ENCODE measurements at regions not wholly inside any gene's neighbourhood (a gene's known extent, or its start where the extent isn't known, plus 50 kb on each side); places are given as distances from the start of the nearest gene placed in this dataset.
"Not testable (repeated sequence)": the region's sequence is repeated elsewhere in the genome, so short reads cannot be mapped to it uniquely, and the experiment has no call there.

DNA sequence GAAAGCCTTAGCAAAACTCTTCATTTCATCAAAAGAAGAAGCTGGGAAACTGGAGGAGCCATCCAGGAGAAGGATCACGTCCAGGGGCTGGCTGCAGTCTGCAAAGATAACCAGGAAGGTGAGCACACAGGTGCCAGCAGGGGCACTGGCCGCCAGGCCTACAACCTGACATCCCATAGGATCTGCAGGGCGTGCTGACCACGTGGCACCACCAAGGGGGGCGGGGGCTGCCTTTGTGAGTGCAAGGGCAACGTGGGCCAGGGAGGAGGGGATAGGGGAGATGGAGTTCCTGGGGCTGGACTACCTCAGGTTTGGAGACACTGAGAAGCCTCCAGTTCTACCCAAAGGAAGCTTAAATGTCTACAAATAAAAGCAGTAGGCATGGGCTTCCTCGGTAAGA, 102.7 kb upstream of the CCT8L2 start:
- no peaks in the 10 kb centered on the region for H4K20me1 ChIP-seq
- no peak overlapping the region for H3K4me2 ChIP-seq
- H3K9me3 ChIP-seq: no peaks in the 10 kb centered on the region

DNA sequence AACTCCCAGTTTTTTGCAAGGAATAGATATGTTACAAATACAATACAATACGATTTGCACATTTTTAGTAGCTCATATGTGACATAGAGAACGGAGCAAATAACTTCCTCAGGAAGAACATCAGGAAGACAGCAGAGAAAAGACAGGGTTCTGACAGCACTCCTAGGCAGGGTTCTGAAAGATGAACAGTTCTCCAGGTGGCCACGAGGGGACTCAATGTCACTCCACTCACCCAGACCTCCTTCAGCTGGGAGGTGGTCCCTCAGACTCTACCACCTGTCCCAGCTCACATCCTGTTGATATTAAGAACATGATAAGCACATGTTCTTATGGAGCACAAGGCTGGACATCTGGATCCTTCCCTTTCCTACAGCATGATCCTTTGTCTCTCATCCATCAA, 101.1 kb upstream of the CCT8L2 start:
- not testable (repeated sequence) for H3K9me3 ChIP-seq, H3K4me1 ChIP-seq, H3K36me3 ChIP-seq, H3K4me2 ChIP-seq, H3K27ac ChIP-seq, H3K9ac ChIP-seq, H3K4me3 ChIP-seq, H3K27me3 ChIP-seq, H4K20me1 ChIP-seq

More for the DNA sequence above, 102.7 kb upstream of the CCT8L2 start:
- no peaks in the 10 kb centered on the region for H3K27me3 ChIP-seq
- H3K9ac ChIP-seq: no peak overlapping the region
- peaks cover 22% of the 10 kb centered on the region for H3K4me1 ChIP-seq
- no peak for TF ChIP-seq Cebpa-rat (IDR thresholded peaks at IDR 0.05)
- H3K36me3 ChIP-seq: no peaks in the 10 kb centered on the region
- H3K4me3 ChIP-seq: no peak overlapping the region
- no peak overlapping the region for H3K27ac ChIP-seq

DNA sequence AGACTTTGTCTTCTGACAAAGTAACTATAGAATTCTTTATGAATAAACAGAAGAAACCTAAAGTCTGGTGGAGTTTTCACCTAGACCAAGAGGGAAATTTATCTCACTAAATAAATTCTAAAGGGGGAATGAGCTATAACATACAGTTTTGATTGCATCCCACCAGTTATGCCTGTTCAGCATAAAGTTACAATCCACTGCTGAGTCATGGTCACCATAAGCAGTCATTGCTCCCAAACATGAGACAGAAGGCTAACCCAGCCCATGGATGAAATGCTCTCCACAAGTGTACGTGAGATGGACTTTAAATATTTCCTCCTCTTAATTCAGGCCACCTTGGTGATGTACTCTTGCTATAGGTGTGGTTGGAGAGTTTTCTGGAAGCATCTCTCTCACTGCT, 96.7 kb upstream of the CCT8L2 start:
- not testable (repeated sequence) for H3K4me3 ChIP-seq, H4K20me1 ChIP-seq, H3K9me3 ChIP-seq, H3K27ac ChIP-seq, H3K4me1 ChIP-seq, H3K36me3 ChIP-seq, H3K9ac ChIP-seq, H3K27me3 ChIP-seq, H3K4me2 ChIP-seq

DNA sequence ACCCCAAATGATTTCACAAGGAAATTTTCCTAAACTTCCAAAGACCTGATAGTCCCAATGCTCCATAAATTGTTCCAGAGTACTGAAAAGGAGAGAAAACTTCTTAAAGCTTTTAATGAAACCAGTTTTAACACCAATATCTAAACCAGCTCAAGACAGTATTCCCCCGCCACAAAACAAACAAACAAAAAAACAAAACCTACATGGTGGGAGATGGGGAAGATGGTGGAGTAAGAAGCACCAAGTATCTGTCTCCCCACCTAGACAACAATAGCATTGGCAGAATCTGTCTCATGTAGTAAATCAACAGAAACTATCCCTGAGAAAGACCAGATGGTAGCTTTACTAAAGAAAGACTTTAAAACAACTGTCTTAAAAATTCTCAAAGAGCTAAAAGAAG, 88.7 kb upstream of the CCT8L2 start:
- H3K4me1 ChIP-seq, H3K4me2 ChIP-seq, H3K27ac ChIP-seq, H3K9me3 ChIP-seq, H4K20me1 ChIP-seq, H3K9ac ChIP-seq, H3K36me3 ChIP-seq, H3K4me3 ChIP-seq, H3K27me3 ChIP-seq: not testable (repeated sequence)

DNA sequence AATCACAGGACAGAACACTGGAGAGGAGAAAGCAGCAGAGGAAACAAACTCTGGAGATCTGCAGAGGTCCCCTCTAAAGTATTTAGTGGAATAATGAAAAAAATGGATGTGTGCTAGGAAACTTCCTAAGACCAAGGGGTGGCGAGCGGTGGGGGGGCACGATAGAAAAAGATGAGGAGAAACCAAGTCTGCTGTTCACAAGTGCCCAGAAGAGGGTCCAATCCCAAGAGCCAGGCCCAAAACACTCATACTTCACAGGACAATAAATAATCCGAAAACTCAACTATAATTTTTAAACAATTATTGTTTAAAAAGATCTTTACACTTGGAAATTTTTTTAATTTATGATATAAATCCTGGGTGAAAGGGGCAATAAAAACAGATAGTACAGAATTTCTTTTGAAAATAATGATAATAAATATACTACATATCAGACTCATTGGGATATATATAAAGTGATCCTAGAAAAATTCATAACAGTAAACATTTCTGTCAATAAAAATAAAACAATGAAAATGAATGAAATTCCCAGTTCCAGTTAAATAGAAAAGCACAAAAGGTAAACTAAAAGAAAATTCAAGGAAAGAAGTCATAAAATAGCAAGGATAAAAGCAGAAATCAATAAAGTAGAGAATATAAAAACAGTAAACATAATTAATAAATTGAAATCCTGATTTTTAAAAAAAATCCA, 87.7 kb upstream of the CCT8L2 start:
- not testable (repeated sequence) for H3K9me3 ChIP-seq, H3K4me1 ChIP-seq, H3K27ac ChIP-seq, H3K4me3 ChIP-seq, H3K27me3 ChIP-seq, H3K4me2 ChIP-seq, H3K36me3 ChIP-seq, H4K20me1 ChIP-seq, H3K9ac ChIP-seq

DNA sequence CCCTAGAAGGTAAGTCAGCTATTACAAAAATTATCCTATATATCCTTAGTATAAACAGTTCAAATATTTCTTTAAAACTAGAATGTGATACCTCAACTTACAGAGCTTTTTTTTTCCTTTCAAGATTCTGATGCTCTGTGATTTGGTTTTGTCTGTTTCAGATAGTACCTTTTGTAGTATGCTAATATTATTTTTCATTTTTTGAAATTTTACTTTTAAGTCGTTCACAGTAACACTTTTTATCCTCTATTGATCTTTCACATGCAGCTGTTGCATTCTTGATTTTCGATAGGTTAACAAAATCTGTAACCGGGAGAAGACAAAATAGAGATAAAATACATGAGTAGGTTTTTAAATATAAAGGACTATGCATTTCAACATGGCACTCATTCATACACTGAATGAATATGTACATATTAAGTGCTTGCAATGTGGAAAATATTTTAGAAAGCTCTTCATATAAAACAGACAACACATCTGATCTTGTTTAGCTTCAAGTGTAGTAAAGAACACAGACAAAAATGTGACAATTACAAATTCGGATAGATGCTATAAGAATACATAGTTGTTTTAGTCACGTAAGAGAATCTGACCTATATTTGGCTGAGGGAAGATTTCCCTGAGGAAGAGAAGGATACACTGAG, 86.7 kb upstream of the CCT8L2 start:
- H3K9me3 ChIP-seq, H3K36me3 ChIP-seq, H3K9ac ChIP-seq, H3K4me2 ChIP-seq, H3K27me3 ChIP-seq, H3K27ac ChIP-seq, H3K4me3 ChIP-seq, H4K20me1 ChIP-seq, H3K4me1 ChIP-seq: not testable (repeated sequence)

DNA sequence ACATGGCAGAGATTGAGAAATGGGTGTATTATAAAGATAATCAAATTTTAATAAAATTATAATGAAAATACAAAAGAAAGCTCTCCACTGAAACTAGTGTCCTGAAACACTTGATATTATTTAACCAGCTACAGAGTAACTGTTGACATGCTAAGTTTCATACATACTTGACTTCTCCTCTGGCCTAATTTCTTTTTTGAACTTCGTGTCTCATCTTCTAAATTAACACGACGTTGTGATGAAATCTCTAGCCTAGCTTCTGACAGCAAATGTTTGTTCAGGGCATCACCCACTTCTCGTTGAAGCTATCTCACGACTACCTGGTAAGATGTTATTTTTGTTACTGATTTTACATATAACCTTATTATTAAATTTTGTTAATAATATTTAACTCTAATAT, 80.8 kb upstream of the CCT8L2 start:
- not testable (repeated sequence) for H3K9ac ChIP-seq, H3K4me3 ChIP-seq, H3K27me3 ChIP-seq, H4K20me1 ChIP-seq, H3K9me3 ChIP-seq, H3K27ac ChIP-seq, H3K36me3 ChIP-seq, H3K4me2 ChIP-seq, H3K4me1 ChIP-seq

DNA sequence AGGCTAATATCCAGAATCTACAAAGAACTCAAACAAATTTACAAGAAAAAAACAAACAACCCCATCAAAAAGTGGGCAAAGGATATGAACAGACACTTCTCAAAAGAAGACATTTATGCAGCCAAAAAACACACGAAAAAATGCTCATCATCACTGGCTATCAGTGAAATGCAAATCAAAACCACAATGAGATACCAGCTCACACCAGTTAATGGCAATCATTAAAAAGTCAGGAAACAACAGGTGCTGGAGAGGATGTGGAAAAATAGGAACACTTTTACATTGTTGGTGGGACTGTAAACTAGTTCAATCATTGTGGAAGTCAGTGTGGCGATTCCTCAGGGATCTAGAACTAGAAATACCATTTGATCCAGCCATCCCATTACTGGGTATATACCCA, 73.0 kb upstream of the CCT8L2 start:
- H3K9ac ChIP-seq, H3K36me3 ChIP-seq, H3K27me3 ChIP-seq, H3K27ac ChIP-seq, H4K20me1 ChIP-seq, H3K4me2 ChIP-seq, H3K4me1 ChIP-seq, H3K4me3 ChIP-seq: not testable (repeated sequence)
- peaks cover 11% of the 10 kb centered on the region for H3K9me3 ChIP-seq

DNA sequence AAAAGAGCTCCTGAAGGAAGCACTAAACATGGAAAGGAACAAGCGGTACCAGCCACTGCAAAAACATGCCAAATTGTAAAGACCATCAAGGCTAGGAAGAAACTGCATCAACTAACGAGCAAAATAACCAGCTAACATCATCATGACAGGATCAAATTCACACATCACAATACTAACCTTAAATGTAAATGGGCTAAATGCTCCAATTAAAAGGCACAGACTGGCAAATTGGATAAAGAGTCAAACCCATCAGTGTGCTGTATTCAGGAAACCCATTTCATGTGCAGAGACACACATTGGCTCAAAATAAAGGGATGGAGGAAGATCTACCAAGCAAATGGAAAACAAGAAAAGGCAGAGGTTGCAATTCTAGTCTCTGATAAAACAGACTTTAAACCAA, 69.7 kb upstream of the CCT8L2 start:
- not testable (repeated sequence) for H4K20me1 ChIP-seq, H3K9ac ChIP-seq, H3K36me3 ChIP-seq, H3K4me2 ChIP-seq, H3K4me1 ChIP-seq, H3K27ac ChIP-seq, H3K4me3 ChIP-seq, H3K27me3 ChIP-seq
- peaks cover 17% of the 10 kb centered on the region for H3K9me3 ChIP-seq

DNA sequence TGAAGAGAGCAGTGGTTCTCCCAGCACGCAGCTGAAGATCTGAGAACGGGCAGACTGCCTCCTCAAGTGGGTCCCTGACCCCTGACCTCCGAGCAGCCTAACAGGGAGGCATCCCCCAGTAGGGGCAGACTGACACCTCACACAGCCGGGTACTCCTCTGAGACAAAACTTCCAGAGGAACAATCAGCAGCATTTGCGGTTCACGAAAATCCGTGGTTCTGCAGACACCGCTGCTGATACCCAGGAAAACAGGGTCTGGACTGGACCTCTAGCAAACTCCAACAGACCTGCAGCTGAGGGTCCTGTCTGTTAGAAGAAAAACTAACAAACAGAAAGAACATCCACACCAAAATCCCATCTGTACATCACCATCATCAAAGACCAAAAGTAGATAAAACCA, 68.4 kb upstream of the CCT8L2 start:
- H3K9ac ChIP-seq, H3K4me3 ChIP-seq, H3K27ac ChIP-seq, H3K4me2 ChIP-seq, H3K27me3 ChIP-seq, H3K36me3 ChIP-seq, H3K4me1 ChIP-seq, H4K20me1 ChIP-seq: not testable (repeated sequence)
- peaks cover 17% of the 10 kb centered on the region for H3K9me3 ChIP-seq

DNA sequence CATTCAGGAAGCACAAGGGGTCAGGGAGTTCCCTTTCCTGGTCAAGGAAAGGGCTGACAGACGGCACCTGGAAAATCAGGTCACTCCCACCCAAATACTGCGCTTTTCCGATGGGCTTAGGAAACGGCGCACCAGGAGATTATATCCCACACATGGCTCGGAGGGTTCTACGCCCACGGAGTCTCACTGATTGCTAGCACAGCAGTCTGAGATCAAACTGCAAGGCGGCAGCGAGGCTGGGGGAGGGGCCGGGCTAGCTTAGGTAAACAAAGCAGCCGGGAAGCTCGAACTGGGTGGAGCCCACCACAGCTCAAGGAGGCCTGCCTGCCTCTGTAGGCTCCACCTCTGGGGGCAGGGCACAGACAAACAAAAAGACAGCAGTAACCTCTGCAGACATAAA, 68.0 kb upstream of the CCT8L2 start:
- not testable (repeated sequence) for H3K4me3 ChIP-seq, H4K20me1 ChIP-seq, H3K4me2 ChIP-seq, H3K27me3 ChIP-seq, H3K4me1 ChIP-seq, H3K36me3 ChIP-seq, H3K9ac ChIP-seq, H3K27ac ChIP-seq
- H3K9me3 ChIP-seq: peaks cover 17% of the 10 kb centered on the region
